HFFc6 (cell line): ENCODE measurements at regions not wholly inside any gene's neighbourhood (a gene's known extent, or its start where the extent isn't known, plus 50 kb on each side); places are given as distances from the start of the nearest gene placed in this dataset.

ENCODE experiments used
- DNase-seq: peaks from one replicate; pipeline ENCODE4 v3.0.0-alpha.2; 2018
- H3K27ac Mint-ChIP-seq: 2 replicates; pipeline ENCODE4 v1.8.0; 2020; ENCODE audit warnings: mild to moderate bottlenecking, mixed read lengths
- H3K27me3 Mint-ChIP-seq: 2 replicates; pipeline ENCODE4 v1.8.0; 2021; ENCODE audit warnings: mild to moderate bottlenecking, moderate library complexity, mixed read lengths; ENCODE audit not compliant: insufficient read depth
- H3K36me3 Mint-ChIP-seq: 2 replicates; pipeline ENCODE4 v1.8.0; 2021; ENCODE audit warnings: low read depth, mixed read lengths
- H3K4me1 Mint-ChIP-seq: 2 replicates; pipeline ENCODE4 v1.8.0; 2020; ENCODE audit warnings: low read depth, mixed read lengths
- H3K4me3 Mint-ChIP-seq: 2 replicates; pipeline ENCODE4 v1.8.0; 2020; ENCODE audit warnings: mild to moderate bottlenecking, moderate library complexity, mixed read lengths
- H3K9me3 Mint-ChIP-seq: 2 replicates; pipeline ENCODE4 v1.8.0; 2020; ENCODE audit warnings: mild to moderate bottlenecking, mixed read lengths
- TF ChIP-seq, protein P1 (sequence below): fragments of 200-600 bp; sonication (generic); IDR thresholded peaks from 2 replicates; pipeline ENCODE4 v1.5.0; 2021; ENCODE audit warnings: antibody characterized with exemption, mild to moderate bottlenecking

DNA sequence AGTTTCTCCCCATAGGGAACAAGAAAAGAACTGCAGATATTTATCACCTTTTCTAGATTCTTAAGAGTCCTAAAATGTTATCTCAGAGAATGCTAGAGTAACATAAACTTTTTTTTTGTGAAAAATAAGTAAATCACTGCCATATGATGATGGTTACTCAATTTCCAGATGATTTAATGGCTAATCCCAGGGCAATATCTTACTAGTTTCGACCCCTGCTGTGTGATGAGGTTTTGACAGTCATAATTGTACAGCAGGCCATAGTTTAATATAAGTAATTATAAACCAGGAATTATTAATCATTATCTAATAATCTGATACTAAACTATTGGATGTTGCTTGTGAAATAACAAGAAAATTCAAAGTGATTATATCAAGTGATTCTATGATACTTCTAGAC, 210.6 kb downstream of the HLX start:
- Mint-ChIP-seq H3K4me3 (peak overlapping the region; percentile 49), H3K27ac (peak overlapping the region; percentile 83), H3K27me3 (no peaks in the 10 kb centered on the region; the same call in 1 of the 2 replicates), H3K9me3 (no peaks in the 10 kb centered on the region), H3K4me1 (peaks cover 85% of the 10 kb centered on the region), H3K36me3 (peaks cover 1% of the 10 kb centered on the region; the same call in 1 of the 2 replicates)
- TF ChIP-seq, protein P1, sequence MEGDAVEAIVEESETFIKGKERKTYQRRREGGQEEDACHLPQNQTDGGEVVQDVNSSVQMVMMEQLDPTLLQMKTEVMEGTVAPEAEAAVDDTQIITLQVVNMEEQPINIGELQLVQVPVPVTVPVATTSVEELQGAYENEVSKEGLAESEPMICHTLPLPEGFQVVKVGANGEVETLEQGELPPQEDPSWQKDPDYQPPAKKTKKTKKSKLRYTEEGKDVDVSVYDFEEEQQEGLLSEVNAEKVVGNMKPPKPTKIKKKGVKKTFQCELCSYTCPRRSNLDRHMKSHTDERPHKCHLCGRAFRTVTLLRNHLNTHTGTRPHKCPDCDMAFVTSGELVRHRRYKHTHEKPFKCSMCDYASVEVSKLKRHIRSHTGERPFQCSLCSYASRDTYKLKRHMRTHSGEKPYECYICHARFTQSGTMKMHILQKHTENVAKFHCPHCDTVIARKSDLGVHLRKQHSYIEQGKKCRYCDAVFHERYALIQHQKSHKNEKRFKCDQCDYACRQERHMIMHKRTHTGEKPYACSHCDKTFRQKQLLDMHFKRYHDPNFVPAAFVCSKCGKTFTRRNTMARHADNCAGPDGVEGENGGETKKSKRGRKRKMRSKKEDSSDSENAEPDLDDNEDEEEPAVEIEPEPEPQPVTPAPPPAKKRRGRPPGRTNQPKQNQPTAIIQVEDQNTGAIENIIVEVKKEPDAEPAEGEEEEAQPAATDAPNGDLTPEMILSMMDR: no peak
- DNase-seq: no peak

DNA sequence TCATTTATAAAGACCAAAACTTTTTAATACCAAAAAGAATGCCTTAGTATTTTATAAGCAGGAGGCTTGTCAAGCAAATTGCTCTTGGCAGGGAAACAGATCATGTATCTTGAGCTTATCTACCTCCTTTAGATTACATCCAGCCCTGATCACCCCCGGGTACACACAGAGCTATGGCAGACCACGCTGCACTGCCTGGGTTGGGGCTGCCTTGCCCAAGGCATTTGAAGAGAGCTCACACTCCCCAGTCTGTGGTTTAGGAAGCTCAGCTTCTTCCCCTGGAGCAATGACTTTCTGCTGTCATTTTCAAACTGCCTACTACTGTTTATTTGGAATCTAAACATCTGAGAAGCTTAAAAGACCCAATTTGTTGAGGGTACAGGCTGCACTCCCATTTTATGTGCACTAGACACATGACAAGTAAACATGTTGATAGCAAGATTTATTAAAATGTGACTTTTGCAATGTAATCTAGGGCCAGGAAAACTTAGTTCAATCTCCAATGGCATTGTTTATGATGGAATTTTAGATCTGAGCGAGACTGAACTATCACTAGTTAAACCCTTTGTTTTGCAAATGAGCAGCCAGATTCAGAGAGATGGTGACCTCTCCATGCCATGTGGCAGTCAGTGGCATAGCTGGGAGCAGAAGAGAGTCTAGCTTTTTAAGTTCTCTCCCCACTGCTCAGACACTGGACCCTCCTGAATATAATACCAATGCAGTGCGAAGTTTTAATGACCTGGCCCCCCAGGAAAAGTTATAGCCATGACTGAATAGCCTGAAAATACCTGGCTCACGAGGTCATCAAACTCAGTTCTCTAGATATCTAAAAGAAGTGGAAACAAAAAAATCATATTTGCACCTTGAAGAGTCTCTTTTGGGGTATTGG, 214.9 kb downstream of the HLX start:
- TF ChIP-seq, protein P1: no peak
- H3K9me3 Mint-ChIP-seq: peaks cover 16% of the 10 kb centered on the region
- peak overlapping the region; percentile 74 for H3K27ac Mint-ChIP-seq
- peaks cover 20% of the 10 kb centered on the region for H3K36me3 Mint-ChIP-seq
- H3K4me3 Mint-ChIP-seq: peak overlapping the region; percentile 25
- peaks cover 79% of the 10 kb centered on the region for H3K4me1 Mint-ChIP-seq
- peaks cover 4% of the 10 kb centered on the region for H3K27me3 Mint-ChIP-seq
- peak; percentile 23 for DNase-seq

DNA sequence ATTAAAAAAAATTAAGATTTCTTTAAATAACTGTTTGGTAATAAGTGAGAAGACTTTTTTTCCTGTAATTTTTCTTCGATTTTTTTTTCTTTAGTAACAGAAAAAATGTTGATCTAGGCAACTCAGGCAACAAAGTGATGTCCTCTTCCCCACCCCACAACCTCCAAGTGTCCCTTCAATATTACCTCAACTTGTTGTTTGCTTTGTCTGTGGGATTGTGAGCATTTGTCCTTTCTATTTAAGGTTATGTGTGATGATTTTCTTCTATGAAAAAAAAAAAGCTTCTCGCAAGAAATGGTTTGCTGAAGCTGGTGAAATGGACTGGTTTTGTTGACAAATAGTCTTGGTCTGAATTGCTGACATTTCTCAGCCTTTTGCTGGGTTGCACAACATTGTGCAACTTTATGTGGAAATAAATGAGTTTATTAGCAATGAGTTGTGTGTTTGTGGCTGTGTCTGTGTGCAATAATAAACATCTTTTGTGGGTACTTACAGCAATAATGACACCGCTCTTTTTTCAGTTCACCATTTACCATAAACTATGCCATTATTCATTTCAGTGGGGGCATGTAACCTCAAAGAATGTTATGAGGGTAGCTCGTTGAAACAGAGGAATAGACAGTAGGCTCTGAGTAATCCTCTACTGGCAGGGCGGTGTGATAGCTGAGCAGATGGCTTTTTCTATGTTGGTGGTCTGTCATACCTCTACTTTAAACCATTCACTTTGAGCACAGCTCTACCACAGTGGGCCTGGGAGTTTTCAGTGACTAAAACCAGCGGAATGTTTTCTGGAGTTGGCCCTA, 218.4 kb downstream of the HLX start:
- H3K36me3 Mint-ChIP-seq: peaks cover 26% of the 10 kb centered on the region
- peak; percentile 95 for DNase-seq
- H3K27ac Mint-ChIP-seq: peak overlapping the region; percentile 92
- H3K27me3 Mint-ChIP-seq: peaks cover 4% of the 10 kb centered on the region; the same call in 1 of the 2 replicates
- TF ChIP-seq, protein P1: no peak
- peaks cover 26% of the 10 kb centered on the region for H3K9me3 Mint-ChIP-seq
- H3K4me3 Mint-ChIP-seq: no peak overlapping the region; the same call in 1 of the 2 replicates
- peaks cover 85% of the 10 kb centered on the region for H3K4me1 Mint-ChIP-seq

DNA sequence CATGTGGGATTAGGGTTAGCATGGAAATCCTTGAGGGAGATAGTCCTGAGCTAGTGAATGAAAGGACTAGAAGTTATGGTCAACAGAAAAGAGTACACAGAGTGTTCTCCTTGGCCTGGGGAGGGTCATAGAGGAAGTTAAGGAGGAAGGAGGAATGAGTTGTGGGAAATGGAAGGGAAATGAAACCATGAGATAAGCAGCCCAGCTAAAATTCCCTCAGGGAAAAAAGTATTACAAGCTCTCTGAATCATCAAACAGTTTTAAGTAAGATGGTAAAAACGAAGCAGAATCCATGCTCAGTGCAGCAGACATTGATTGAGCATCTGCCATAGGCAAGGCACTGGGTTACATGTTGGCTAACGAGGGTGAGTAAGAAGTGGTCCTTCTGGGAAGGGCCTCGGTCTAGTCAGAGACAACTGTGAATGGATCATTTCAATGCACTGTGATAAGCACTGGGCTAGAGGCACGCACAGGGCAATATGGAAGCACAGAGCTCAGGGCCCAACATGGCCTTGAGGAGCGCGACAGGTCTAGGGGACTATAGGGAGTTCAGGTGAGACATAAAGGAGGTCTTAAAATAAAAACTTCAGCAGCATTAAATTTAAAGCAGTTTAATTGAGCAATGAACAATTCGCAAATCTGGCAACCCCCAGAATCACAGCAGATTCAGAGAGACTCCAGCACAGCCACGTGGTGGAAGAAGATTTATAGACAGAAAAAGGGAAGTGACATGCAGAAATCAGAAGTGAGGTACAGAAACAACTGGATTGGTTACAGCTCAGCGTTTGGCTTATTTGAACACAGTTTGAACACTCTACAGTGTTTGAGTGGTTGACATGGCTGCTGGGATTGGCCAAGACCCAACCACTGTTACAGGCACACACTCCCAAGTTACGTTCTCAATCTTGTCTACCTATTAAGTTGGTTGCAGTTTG, 219.5 kb downstream of the HLX start:
- H3K4me1 Mint-ChIP-seq: peaks cover 87% of the 10 kb centered on the region
- TF ChIP-seq, protein P1: no peak
- H3K27me3 Mint-ChIP-seq: peaks cover 4% of the 10 kb centered on the region; the same call in 1 of the 2 replicates
- H3K36me3 Mint-ChIP-seq: peaks cover 29% of the 10 kb centered on the region
- peak; percentile 54 for DNase-seq
- peak overlapping the region; percentile 71 for H3K4me3 Mint-ChIP-seq
- H3K9me3 Mint-ChIP-seq: peaks cover 26% of the 10 kb centered on the region
- peak overlapping the region; percentile 92 for H3K27ac Mint-ChIP-seq
